ENCODE measurements at regions not wholly inside any gene's neighbourhood (a gene's known extent, or its start where the extent isn't known, plus 50 kb on each side); places are given as distances from the start of the nearest gene placed in this dataset.

DNA sequence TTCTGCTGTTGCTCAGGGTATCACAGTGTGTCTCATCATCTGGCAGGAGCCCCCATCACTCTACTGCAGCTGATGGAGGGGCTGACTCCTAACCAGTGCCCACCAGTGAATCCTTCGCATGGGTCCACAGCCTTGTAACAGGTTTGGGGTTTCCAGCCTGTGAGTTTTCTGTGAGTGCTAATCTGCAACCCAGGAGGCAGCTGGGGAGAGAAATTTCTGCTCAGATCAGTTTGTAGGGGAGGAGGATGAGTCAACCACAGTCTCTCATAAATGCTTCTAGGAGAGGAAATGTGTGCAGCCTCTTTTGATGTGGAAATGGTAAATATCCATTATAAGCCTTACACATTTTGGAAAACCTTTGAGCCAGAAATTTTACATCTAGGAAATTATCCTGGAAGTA, 871.3 kb downstream of the AACS start:
- TF ChIP-seq, protein P1, sequence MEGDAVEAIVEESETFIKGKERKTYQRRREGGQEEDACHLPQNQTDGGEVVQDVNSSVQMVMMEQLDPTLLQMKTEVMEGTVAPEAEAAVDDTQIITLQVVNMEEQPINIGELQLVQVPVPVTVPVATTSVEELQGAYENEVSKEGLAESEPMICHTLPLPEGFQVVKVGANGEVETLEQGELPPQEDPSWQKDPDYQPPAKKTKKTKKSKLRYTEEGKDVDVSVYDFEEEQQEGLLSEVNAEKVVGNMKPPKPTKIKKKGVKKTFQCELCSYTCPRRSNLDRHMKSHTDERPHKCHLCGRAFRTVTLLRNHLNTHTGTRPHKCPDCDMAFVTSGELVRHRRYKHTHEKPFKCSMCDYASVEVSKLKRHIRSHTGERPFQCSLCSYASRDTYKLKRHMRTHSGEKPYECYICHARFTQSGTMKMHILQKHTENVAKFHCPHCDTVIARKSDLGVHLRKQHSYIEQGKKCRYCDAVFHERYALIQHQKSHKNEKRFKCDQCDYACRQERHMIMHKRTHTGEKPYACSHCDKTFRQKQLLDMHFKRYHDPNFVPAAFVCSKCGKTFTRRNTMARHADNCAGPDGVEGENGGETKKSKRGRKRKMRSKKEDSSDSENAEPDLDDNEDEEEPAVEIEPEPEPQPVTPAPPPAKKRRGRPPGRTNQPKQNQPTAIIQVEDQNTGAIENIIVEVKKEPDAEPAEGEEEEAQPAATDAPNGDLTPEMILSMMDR (IDR thresholded peaks at IDR 0.05; ENCODE audit: low read depth, low read length) = no peak
- TF ChIP-seq, protein P2, sequence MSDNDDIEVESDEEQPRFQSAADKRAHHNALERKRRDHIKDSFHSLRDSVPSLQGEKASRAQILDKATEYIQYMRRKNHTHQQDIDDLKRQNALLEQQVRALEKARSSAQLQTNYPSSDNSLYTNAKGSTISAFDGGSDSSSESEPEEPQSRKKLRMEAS (IDR thresholded peaks at IDR 0.05; ENCODE audit: low read depth, low read length) = no peak
